HepG2 (cell line): ENCODE measurements at regions not wholly inside any gene's neighbourhood (a gene's known extent, or its start where the extent isn't known, plus 50 kb on each side); places are given as distances from the start of the nearest gene placed in this dataset.
A peak's percentile ranks its signal among the peaks of the same experiment; 100 is the strongest.

Experiments
- ATAC-seq: fragments of 200-7000 bp; cut with Tn5 transposase; 3 replicates; pipeline ENCODE4 v1.9.1; 2020; ENCODE audit warnings: mild to moderate bottlenecking, moderate library complexity
- BruUV-seq: library from RNA; stranded (reverse); fragments of 400-500 nt; replicated peaks from 2 replicates; lab custom pipeline; 2021; lab: Mats Ljungman, UMichigan
- CTCF ChIA-PET: fragments of 300-600 bp; formaldehyde crosslinking; extraction: SDS; loops from one replicate; lab custom pipeline; 2021; ENCODE audit warnings: low total read pairs, inconsistent platforms, low intra/inter-chr PET ratio; lab: Yijun Ruan, JAX
- POLR2A ChIA-PET: fragments of 350-600 bp; sonication (Branson Sonifier 250); formaldehyde crosslinking; loops from one replicate; lab custom pipeline; 2020; ENCODE audit warnings: antibody characterized with exemption, inconsistent platforms; lab: Yijun Ruan, JAX
- DNase-seq: peaks from one replicate; pipeline ENCODE4 v3.0.0-alpha.2; 2015; ENCODE audit warnings: low spot score
- FAIRE-seq: peaks from 3 replicates; lab custom pipeline; 2011; peaks lifted over from hg19 to GRCh38; lab: Jason Lieb, UNC
- H2AFZ ChIP-seq: one replicate; pipeline ENCODE4 v1.6.1; 2011; ENCODE audit warnings: low read length, inconsistent platforms
- H3K27ac ChIP-seq: fragments of 300-600 bp; 3 replicates; pipeline ENCODE4 v1.8.0; 2011; ENCODE audit warnings: mixed run types, mild to moderate bottlenecking, mixed read lengths, low read length, inconsistent platforms; ENCODE audit not compliant: insufficient read depth; ENCODE audit errors: extremely low read length
- H3K27me3 ChIP-seq, 2 experiments: fragments of 200-600 bp in 1 of 2; 2 replicates in 1 of 2; 3 replicates in 1 of 2; pipeline versions ENCODE4 v1.6.0 to v1.8.0; 2011; ENCODE audit warnings: low read length in 2 of 2, mild to moderate bottlenecking in 2 of 2, moderate library complexity in 2 of 2, inconsistent platforms in 1 of 2; ENCODE audit not compliant: insufficient read depth in 2 of 2, control insufficient read depth in 1 of 2
- H3K36me3 ChIP-seq, 2 experiments: fragments of 200-600 bp in 1 of 2; replicated peaks in 1 of 2; 2 replicates in 1 of 2; 3 replicates in 1 of 2; pipeline versions ENCODE4 v1.5.1 to v1.8.0; 2011; ENCODE audit warnings: low read length in 2 of 2, inconsistent platforms in 1 of 2; ENCODE audit not compliant: insufficient read depth in 2 of 2, control insufficient read depth in 1 of 2
- H3K4me1 ChIP-seq: 2 replicates; pipeline ENCODE4 v1.5.1; 2012; ENCODE audit warnings: low read length, inconsistent platforms; ENCODE audit not compliant: insufficient read depth
- H3K4me2 ChIP-seq: 2 replicates; pipeline ENCODE4 v1.6.0; 2011; ENCODE audit warnings: low read depth, low read length, inconsistent platforms
- H3K4me3 ChIP-seq, 3 experiments: fragments of 200-600 bp in 1 of 3; sonication (generic), shearing (Covaris generic) in 1 of 3; replicated peaks in 1 of 3; 2 replicates each; pipeline ENCODE4 v1.5.1; 2011 to 2016; ENCODE audit warnings: low read length in 3 of 3, inconsistent platforms in 2 of 3, low read depth in 2 of 3, mild to moderate bottlenecking in 2 of 3, control low read depth in 1 of 3, mixed read lengths in 1 of 3; ENCODE audit not compliant: insufficient read depth in 1 of 3
- H3K79me2 ChIP-seq: one replicate; pipeline ENCODE4 v1.6.1; 2011; ENCODE audit warnings: low read length, inconsistent platforms; ENCODE audit not compliant: insufficient read depth
- H3K9ac ChIP-seq: 2 replicates; pipeline ENCODE4 v1.6.0; 2011; ENCODE audit warnings: mild to moderate bottlenecking, low read depth, low read length, inconsistent platforms; ENCODE audit not compliant: insufficient read depth
- H3K9me3 ChIP-seq: 2 replicates; pipeline ENCODE4 v1.5.1; 2012; ENCODE audit warnings: mild to moderate bottlenecking, low read length
- H4K20me1 ChIP-seq: 2 replicates; pipeline ENCODE4 v1.6.0; 2011; ENCODE audit warnings: inconsistent platforms, mild to moderate bottlenecking, low read length, moderate library complexity; ENCODE audit not compliant: insufficient read depth
- CCAR2 ChIP-seq: fragments of 200-400 bp; formaldehyde crosslinking; optimal IDR thresholded peaks from 2 replicates; pipeline ENCODE3; 2018; ENCODE audit warnings: low read depth, mild to moderate bottlenecking, low read length, moderate library complexity
- CERS6 ChIP-seq: sonication (generic); formaldehyde crosslinking; IDR thresholded peaks from 2 replicates; pipeline ENCODE4 v1.5.0; 2020; ENCODE audit warnings: missing genetic modification reagents
- CREM ChIP-seq, 2 experiments: sonication (generic) in 1 of 2; formaldehyde crosslinking in 1 of 2; IDR thresholded peaks; 2 replicates each; pipeline versions ENCODE4 v1.4.0 to v1.6.1; 2016 to 2020; ENCODE audit warnings: antibody characterized with exemption in 1 of 2, mild to moderate bottlenecking in 1 of 2, missing genetic modification reagents in 1 of 2
- FOXK2 ChIP-seq: fragments of 450-650 bp; IDR thresholded peaks from 2 replicates; pipeline ENCODE4 v1.6.1; 2016
- FOXM1 ChIP-seq: sonication (generic); formaldehyde crosslinking; IDR thresholded peaks from 2 replicates; pipeline ENCODE4 v1.5.0; 2020; ENCODE audit warnings: missing genetic modification reagents
- GATAD1 ChIP-seq: IDR thresholded peaks from 2 replicates; pipeline ENCODE4 v1.6.1; 2016; ENCODE audit warnings: missing genetic modification reagents, missing compliant biosample characterization
- HNF4A ChIP-seq: sonication (generic); formaldehyde crosslinking; IDR thresholded peaks from 2 replicates; pipeline ENCODE4 v1.4.0; 2020; ENCODE audit warnings: missing genetic modification reagents
- KAT8 ChIP-seq: IDR thresholded peaks from 2 replicates; pipeline ENCODE4 v1.6.1; 2016; ENCODE audit warnings: missing genetic modification reagents, missing compliant biosample characterization
- KLF6 ChIP-seq: IDR thresholded peaks from 2 replicates; pipeline ENCODE4 v1.8.0; 2016; ENCODE audit warnings: missing biosample characterization, missing genetic modification reagents
- RBM22 ChIP-seq: fragments of 200-400 bp; formaldehyde crosslinking; optimal IDR thresholded peaks from 2 replicates; pipeline ENCODE3; 2017; ENCODE audit warnings: mild to moderate bottlenecking, low read length, moderate library complexity
- SIX4 ChIP-seq: sonication (generic); formaldehyde crosslinking; IDR thresholded peaks from 2 replicates; pipeline ENCODE4 v1.4.0; 2020; ENCODE audit warnings: missing genetic modification reagents
- TSC22D2 ChIP-seq: sonication (generic); formaldehyde crosslinking; IDR thresholded peaks from 2 replicates; pipeline ENCODE4 v1.5.1; 2020; ENCODE audit warnings: missing genetic modification reagents, mild to moderate bottlenecking, borderline replicate concordance
- ZBTB34 ChIP-seq: sonication (generic); formaldehyde crosslinking; IDR thresholded peaks from 2 replicates; pipeline ENCODE4 v1.8.0; 2022; ENCODE audit warnings: mild to moderate bottlenecking, missing genetic modification reagents
- ZNF234 ChIP-seq: sonication (generic); formaldehyde crosslinking; conservative IDR thresholded peaks from 2 replicates; pipeline ENCODE4 v1.5.1; 2020; ENCODE audit warnings: mild to moderate bottlenecking, missing genetic modification reagents
- ZNF652 ChIP-seq: IDR thresholded peaks from 2 replicates; pipeline ENCODE4 v1.6.1; 2016; ENCODE audit warnings: low read depth, borderline replicate concordance
- WGBS: methylation state at CpG from one replicate; pipeline ENCODE4 v1.1.6; 2017; ENCODE audit warnings: low lambda C conversion rate; 5-methylcytosine and 5-hydroxymethylcytosine counted together
- in situ Hi-C: cut with HindIII; loops from 2 replicates; pipeline ENCODE4 v1.10.0; 2017; ENCODE audit warnings: low pct_unique_long_range_greater_than_20kb; ENCODE audit not compliant: extremely low pct_ligation_motif_present
- intact Hi-C: fragments of 100-400 bp; cut with micrococcal nuclease; formaldehyde crosslinking; loops from one replicate; pipeline ENCODE4 v1.10.0; 2022; ENCODE audit not compliant: unreplicated experiment
- TF ChIP-seq, protein P1 (sequence below): IDR thresholded peaks from 2 replicates; pipeline ENCODE4 v1.6.1; 2016; ENCODE audit warnings: low read depth, borderline replicate concordance

DNA sequence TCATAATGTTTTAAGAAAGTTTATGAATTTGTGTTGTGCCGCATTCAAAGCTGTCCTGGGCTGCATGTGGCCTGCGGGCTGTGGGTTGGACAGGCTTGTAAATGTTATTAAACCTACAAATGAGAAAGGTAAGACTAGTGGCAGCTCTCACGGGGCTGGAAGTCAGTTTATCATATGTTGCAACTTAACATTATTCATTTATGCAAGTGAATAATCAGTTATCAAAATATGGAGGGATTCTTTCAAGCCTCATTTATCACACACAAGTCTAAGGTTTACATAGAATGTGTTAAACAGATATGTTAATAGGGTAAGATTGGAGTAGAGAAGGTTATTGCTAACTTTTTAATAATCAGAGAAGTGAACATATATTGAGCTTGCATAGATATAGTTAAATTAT, 442.5 kb upstream of the RGS6 start:
- DNase-seq = no peak
- no peaks in the 10 kb centered on the region for H4K20me1 ChIP-seq
- WGBS = 99% methylated on average over 3 of the region's 3 CpGs
- no peak overlapping the region for H3K4me2 ChIP-seq
- no peaks in the 10 kb centered on the region for H3K79me2 ChIP-seq
- no peaks in the 10 kb centered on the region; a peak in 2 of 5 replicates for H3K36me3 ChIP-seq
- POLR2A ChIA-PET = no interaction called here
- no peak overlapping the region for H3K9ac ChIP-seq
- no peak overlapping the region for H3K4me3 ChIP-seq
- BruUV-seq = no TSS peak
- FAIRE-seq = no peak
- in situ Hi-C loops (no loop called here), intact Hi-C loops (no loop called here)
- H3K9me3 ChIP-seq = no peaks in the 10 kb centered on the region
- H3K27me3 ChIP-seq = no peaks in the 10 kb centered on the region
- H2AFZ ChIP-seq = no peak overlapping the region
- no peak for ATAC-seq
- H3K27ac ChIP-seq = no peak overlapping the region
- CTCF ChIA-PET = no interaction called here
- peaks cover 33% of the 10 kb centered on the region for H3K4me1 ChIP-seq
- no peak for TF ChIP-seq TSC22D2 (CRISPR knock-in tag)
- TF ChIP-seq CCAR2 = no peak
- no peak for TF ChIP-seq SIX4
- TF ChIP-seq, protein P1, sequence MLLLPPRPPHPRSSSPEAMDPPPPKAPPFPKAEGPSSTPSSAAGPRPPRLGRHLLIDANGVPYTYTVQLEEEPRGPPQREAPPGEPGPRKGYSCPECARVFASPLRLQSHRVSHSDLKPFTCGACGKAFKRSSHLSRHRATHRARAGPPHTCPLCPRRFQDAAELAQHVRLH (CRISPR knock-in tag) = no peak

- Histone ChIP-seq H3K9me3 (no peaks in the 10 kb centered on the region), H4K20me1 (no peaks in the 10 kb centered on the region), H3K4me3 (no peak overlapping the region), H2AFZ (no peak overlapping the region), H3K4me1 (peaks cover 33% of the 10 kb centered on the region), H3K4me2 (peak overlapping the region; percentile 37; the same call in 1 of the 2 replicates), H3K27ac (peak overlapping the region; percentile 43), H3K79me2 (peaks cover 3% of the 10 kb centered on the region), H3K36me3 (no peaks in the 10 kb centered on the region; a peak in 1 of 5 replicates), H3K9ac (no peak overlapping the region; the same call in 1 of the 2 replicates), H3K27me3 (no peaks in the 10 kb centered on the region)
- ChIA-PET CTCF (no interaction called here), POLR2A (interaction anchor here (1.0 kb wide), 1 partner anchor 9 kb away, joined by 3 read pairs; no protein-coding TSS in a partner anchor)
- BruUV-seq = no TSS peak
- ATAC-seq (peak; percentile 99), FAIRE-seq (peak; percentile 84), DNase-seq (peak; percentile 73)
- in situ Hi-C loops (no loop called here), intact Hi-C loops (no loop called here)
- 36% methylated on average over 6 of the region's 6 CpGs for WGBS
- TF ChIP-seq HNF4A (0 out of 2 replicates have a peak, but pooled peaks have one; percentile 4), FOXM1 (no peak), FOXK2 (no peak), CERS6 (no peak), RBM22 (no peak), ZNF652 (CRISPR knock-in tag) (no peak), ZNF234 (CRISPR knock-in tag) (no peak), GATAD1 (CRISPR knock-in tag) (no peak), KAT8 (CRISPR knock-in tag) (no peak), CREM (IDR thresholded peaks at IDR 0.05) (no peak), CREM (CRISPR knock-in tag; IDR thresholded peaks at IDR 0.05) (no peak), KLF6 (CRISPR knock-in tag) (no peak), ZBTB34 (CRISPR knock-in tag) (0 out of 2 replicates have a peak, but pooled peaks have one; percentile 64)
Measured at GRCh38 chr14:71491931-71492330, 440.3 kb upstream of the RGS6 start.
